NCI-H1417 treated with DMSO at 0.1 percent for 48 hours (cell line): ENCODE measurements at regions not wholly inside any gene's neighbourhood (a gene's known extent, or its start where the extent isn't known, plus 50 kb on each side); places are given as distances from the start of the nearest gene placed in this dataset.

Experiments
- DNase-seq: peaks from one replicate; lab custom pipeline; 2025; lab: John Stamatoyannopoulos, UW

GRCh38 chr11:112588252-112588694 is 327.6 kb upstream of the PLET1 start:
- DNase-seq: peak; percentile 89

- DNase-seq: no peak
Measured at GRCh38 chr11:112589155-112589554, 328.5 kb upstream of the PLET1 start.

- no peak for DNase-seq
Measured at GRCh38 chr11:112590764-112591163, 330.1 kb upstream of the PLET1 start.

- no peak for DNase-seq
Measured at GRCh38 chr11:112593440-112593839, 332.8 kb upstream of the PLET1 start.

GRCh38 chr11:112596324-112596723 is 335.7 kb upstream of the PLET1 start:
- no peak for DNase-seq

- DNase-seq: no peak
Measured at GRCh38 chr11:112597286-112597790, 336.7 kb upstream of the PLET1 start.

GRCh38 chr11:112599265-112599664 is 338.6 kb upstream of the PLET1 start:
- DNase-seq: no peak

GRCh38 chr11:112599856-112600533 is 339.3 kb upstream of the PLET1 start:
- DNase-seq: no peak

GRCh38 chr11:112605093-112605666 is 344.5 kb upstream of the PLET1 start:
- DNase-seq: no peak

GRCh38 chr11:112606656-112607055 is 346.0 kb upstream of the PLET1 start:
- DNase-seq: no peak

GRCh38 chr11:112608509-112608908 is 347.8 kb upstream of the PLET1 start:
- DNase-seq: no peak

- DNase-seq: no peak
Measured at GRCh38 chr11:112610494-112610893, 349.8 kb upstream of the PLET1 start.

GRCh38 chr11:112610996-112611750 is 350.0 kb upstream of the NCAM1 start:
- no peak for DNase-seq

- no peak for DNase-seq
Measured at GRCh38 chr11:112611771-112612170, 349.4 kb upstream of the NCAM1 start.

- DNase-seq: no peak
Measured at GRCh38 chr11:112612250-112612849, 348.9 kb upstream of the NCAM1 start.

- peak; percentile 12 for DNase-seq
Measured at GRCh38 chr11:112613051-112613972, 347.9 kb upstream of the NCAM1 start.

- DNase-seq: no peak
Measured at GRCh38 chr11:112614605-112615004, 346.6 kb upstream of the NCAM1 start.

GRCh38 chr11:112615238-112615637 is 346.0 kb upstream of the NCAM1 start:
- DNase-seq: no peak

GRCh38 chr11:112615891-112616290 is 345.3 kb upstream of the NCAM1 start:
- no peak for DNase-seq

- DNase-seq: no peak
Measured at GRCh38 chr11:112616327-112617097, 344.7 kb upstream of the NCAM1 start.

- no peak for DNase-seq
Measured at GRCh38 chr11:112617098-112617425, 344.2 kb upstream of the NCAM1 start.
